ENCODE measurements at regions not wholly inside any gene's neighbourhood (a gene's known extent, or its start where the extent isn't known, plus 50 kb on each side); places are given as distances from the start of the nearest gene placed in this dataset.

GRCh38 chr9:75699017-75699416 is 191.5 kb upstream of the PCSK5 start:
- TF ChIP-seq YY1 (IDR thresholded peaks at IDR 0.05; ENCODE audit: low read depth), result no peak
- TF ChIP-seq CREB1 (IDR thresholded peaks at IDR 0.05; ENCODE audit: low read depth), result no peak
- TF ChIP-seq EGR1 (IDR thresholded peaks at IDR 0.05), result no peak
- no peak for TF ChIP-seq REST (IDR thresholded peaks at IDR 0.05; ENCODE audit: low read depth)
- TF ChIP-seq TAF1 (IDR thresholded peaks at IDR 0.05; ENCODE audit: low read depth), result no peak
- no peak for TF ChIP-seq USF1 (IDR thresholded peaks at IDR 0.05)
- no peak for TF ChIP-seq RAD21 (IDR thresholded peaks at IDR 0.05; ENCODE audit: low read depth)
- TF ChIP-seq EP300 (IDR thresholded peaks at IDR 0.05; ENCODE audit: borderline replicate concordance), result no peak
- no peak for TF ChIP-seq CEBPB (IDR thresholded peaks at IDR 0.05)
- TF ChIP-seq MAX (IDR thresholded peaks at IDR 0.05), result no peak
- TF ChIP-seq ZBTB7A (IDR thresholded peaks at IDR 0.05; ENCODE audit: low read depth), result no peak
- TF ChIP-seq TCF12 (IDR thresholded peaks at IDR 0.05; ENCODE audit: low read depth), result no peak

Data from Ishikawa (cell line).